PC-9 (cell line): ENCODE measurements at regions not wholly inside any gene's neighbourhood (a gene's known extent, or its start where the extent isn't known, plus 50 kb on each side); places are given as distances from the start of the nearest gene placed in this dataset.

Source experiments
- BruUV-seq: library from RNA; stranded (reverse); fragments of 400-500 nt; replicated peaks from 2 replicates; lab custom pipeline; 2021; lab: Mats Ljungman, UMichigan
- CTCF ChIA-PET: fragments of 300-600 bp; sonication (Branson Sonifier 250); formaldehyde crosslinking; loops from one replicate; lab custom pipeline; 2022; ENCODE audit warnings: antibody characterized with exemption; lab: Charles Lee
- POLR2A ChIA-PET: fragments of 300-600 bp; sonication (Branson Sonifier 250); formaldehyde crosslinking; loops from one replicate; lab custom pipeline; 2022; ENCODE audit warnings: antibody characterized with exemption; ENCODE audit not compliant: unreplicated experiment; lab: Charles Lee
- DNase-seq, 2 experiments: peaks; one replicate each; pipeline versions ENCODE4 v3.0.0 to v3.0.0-alpha.2; 2015 to 2022; ENCODE audit warnings: mixed read lengths in 1 of 2
- H2AFZ ChIP-seq: fragments of 200-600 bp; sonication (generic); 2 replicates; pipeline ENCODE4 v1.8.1; 2017; ENCODE audit warnings: antibody characterized with exemption
- H3F3A ChIP-seq: fragments of 200-600 bp; sonication (generic); 2 replicates; pipeline ENCODE4 v1.8.1; 2017; ENCODE audit warnings: antibody characterized with exemption, mild to moderate bottlenecking, low read depth; ENCODE audit not compliant: insufficient read depth
- H3K27ac ChIP-seq: fragments of 200-600 bp; sonication (generic); 2 replicates; pipeline ENCODE4 v1.6.1; 2016; ENCODE audit warnings: mixed run types
- H3K27me3 ChIP-seq: fragments of 200-600 bp; sonication (generic); 2 replicates; pipeline ENCODE4 v1.6.1; 2016; ENCODE audit warnings: low read depth, mixed run types; ENCODE audit not compliant: insufficient read depth
- H3K36me3 ChIP-seq: fragments of 200-600 bp; sonication (generic); 2 replicates; pipeline ENCODE4 v1.6.1; 2016; ENCODE audit warnings: low read depth, mixed run types
- H3K4me1 ChIP-seq: fragments of 200-600 bp; sonication (generic); replicated peaks from 2 replicates; pipeline ENCODE4 v1.6.1; 2016; ENCODE audit warnings: mixed run types; ENCODE audit not compliant: insufficient read depth
- H3K4me2 ChIP-seq: fragments of 200-600 bp; sonication (generic); 2 replicates; pipeline ENCODE4 v1.6.1; 2017; ENCODE audit warnings: mixed run types
- H3K4me3 ChIP-seq: fragments of 200-600 bp; sonication (generic); 2 replicates; pipeline ENCODE4 v1.6.1; 2016; ENCODE audit warnings: mixed run types
- H3K79me2 ChIP-seq: fragments of 200-600 bp; sonication (generic); 2 replicates; pipeline ENCODE4 v1.6.1; 2017; ENCODE audit warnings: low read depth, mixed run types
- H3K9me2 ChIP-seq: fragments of 200-600 bp; sonication (generic); 2 replicates; pipeline ENCODE4 v1.8.1; 2017; ENCODE audit warnings: mild to moderate bottlenecking; ENCODE audit not compliant: insufficient read depth
- H3K9me3 ChIP-seq: fragments of 200-600 bp; sonication (generic); 2 replicates; pipeline ENCODE4 v1.8.1; 2016; ENCODE audit warnings: low read depth; ENCODE audit not compliant: insufficient read depth
- H4K20me1 ChIP-seq: fragments of 200-600 bp; sonication (generic); 2 replicates; pipeline ENCODE4 v1.8.1; 2017; ENCODE audit not compliant: insufficient read depth
- CTCF ChIP-seq: fragments of 200-600 bp; sonication (generic); conservative IDR thresholded peaks from 2 replicates; pipeline ENCODE4 v1.6.1; 2017; ENCODE audit warnings: mixed run types, antibody characterized with exemption, mild to moderate bottlenecking, moderate library complexity
- EZH2 ChIP-seq: fragments of 200-600 bp; sonication (generic); IDR thresholded peaks from 2 replicates; pipeline ENCODE4 v1.8.0; 2017; ENCODE audit warnings: antibody characterized with exemption, low read depth
- intact Hi-C: fragments of 100-400 bp; cut with micrococcal nuclease; formaldehyde crosslinking; loops from one replicate; pipeline ENCODE4 v1.10.0; 2022; ENCODE audit not compliant: unreplicated experiment

GRCh38 chr3:102646557-102646956 is 211.7 kb downstream of the ZPLD1 start:
- Histone ChIP-seq H3K4me1 (no peaks in the 10 kb centered on the region), H3K27ac (no peak overlapping the region), H3K79me2 (no peaks in the 10 kb centered on the region), H3K27me3 (no peaks in the 10 kb centered on the region), H3K36me3 (no peaks in the 10 kb centered on the region), H3K4me2 (no peak overlapping the region), H3K9me2 (no peaks in the 10 kb centered on the region), H2AFZ (no peak overlapping the region), H3K9me3 (no peaks in the 10 kb centered on the region), H3K4me3 (no peak overlapping the region), H4K20me1 (no peaks in the 10 kb centered on the region), H3F3A (no peaks in the 10 kb centered on the region)
- no peak for DNase-seq
- ChIA-PET CTCF (no interaction called here), POLR2A (no interaction called here)
- no TSS peak for BruUV-seq
- intact Hi-C loops = no loop called here
- TF ChIP-seq EZH2 (no peak), CTCF (no peak)

GRCh38 chr3:102660653-102661052 is 225.8 kb downstream of the ZPLD1 start:
- TF ChIP-seq EZH2 (no peak), CTCF (no peak)
- CTCF ChIA-PET = no interaction called here
- BruUV-seq = no TSS peak

GRCh38 chr3:102661707-102662497 is 227.1 kb downstream of the ZPLD1 start:
- H3K4me3 ChIP-seq = no peak overlapping the region
- H3K4me2 ChIP-seq = no peak overlapping the region
- H4K20me1 ChIP-seq = no peaks in the 10 kb centered on the region
- no TSS peak for BruUV-seq
- H2AFZ ChIP-seq = no peak overlapping the region
- H3K79me2 ChIP-seq = no peaks in the 10 kb centered on the region
- intact Hi-C loops = no loop called here
- DNase-seq = no peak
- ChIA-PET POLR2A (no interaction called here), CTCF (interaction anchor here (0.7 kb wide), 1 partner anchor 11 kb away, joined by 4 read pairs; no protein-coding TSS in a partner anchor)
- H3K27me3 ChIP-seq = 0 out of 2 replicates have a peak, but pooled peaks cover 7% of the 10 kb centered on the region
- H3K36me3 ChIP-seq = no peaks in the 10 kb centered on the region
- no peaks in the 10 kb centered on the region for H3K4me1 ChIP-seq
- H3F3A ChIP-seq = no peaks in the 10 kb centered on the region
- H3K9me3 ChIP-seq = no peaks in the 10 kb centered on the region
- no peaks in the 10 kb centered on the region; the same call in 1 of the 2 replicates for H3K9me2 ChIP-seq
- H3K27ac ChIP-seq = no peak overlapping the region
- no peak for TF ChIP-seq EZH2

More at GRCh38 chr3:102660653-102661052, 225.8 kb downstream of the ZPLD1 start:
- H3K4me1 ChIP-seq = no peaks in the 10 kb centered on the region
- DNase-seq = no peak
- intact Hi-C loops = no loop called here
- H4K20me1 ChIP-seq = no peaks in the 10 kb centered on the region
- no peak overlapping the region for H3K27ac ChIP-seq
- H3K36me3 ChIP-seq = no peaks in the 10 kb centered on the region
- H3K79me2 ChIP-seq = no peaks in the 10 kb centered on the region
- no peaks in the 10 kb centered on the region for H3K9me3 ChIP-seq
- no peak overlapping the region for H3K4me2 ChIP-seq
- no peaks in the 10 kb centered on the region for H3F3A ChIP-seq
- H2AFZ ChIP-seq = no peak overlapping the region
- H3K9me2 ChIP-seq = no peaks in the 10 kb centered on the region; the same call in 1 of the 2 replicates
- POLR2A ChIA-PET = no interaction called here
- H3K27me3 ChIP-seq = 0 out of 2 replicates have a peak, but pooled peaks cover 7% of the 10 kb centered on the region
- no peak overlapping the region for H3K4me3 ChIP-seq
